GM21423 (cell line): ENCODE measurements at regions not wholly inside any gene's neighbourhood (a gene's known extent, or its start where the extent isn't known, plus 50 kb on each side); places are given as distances from the start of the nearest gene placed in this dataset.

Experiments used
- ATAC-seq: cut with Tn5 transposase; IDR thresholded peaks from one replicate; pipeline ENCODE4 v1.9.1; 2021; ENCODE audit warnings: mild to moderate bottlenecking, moderate library complexity; ENCODE audit not compliant: unreplicated experiment

DNA sequence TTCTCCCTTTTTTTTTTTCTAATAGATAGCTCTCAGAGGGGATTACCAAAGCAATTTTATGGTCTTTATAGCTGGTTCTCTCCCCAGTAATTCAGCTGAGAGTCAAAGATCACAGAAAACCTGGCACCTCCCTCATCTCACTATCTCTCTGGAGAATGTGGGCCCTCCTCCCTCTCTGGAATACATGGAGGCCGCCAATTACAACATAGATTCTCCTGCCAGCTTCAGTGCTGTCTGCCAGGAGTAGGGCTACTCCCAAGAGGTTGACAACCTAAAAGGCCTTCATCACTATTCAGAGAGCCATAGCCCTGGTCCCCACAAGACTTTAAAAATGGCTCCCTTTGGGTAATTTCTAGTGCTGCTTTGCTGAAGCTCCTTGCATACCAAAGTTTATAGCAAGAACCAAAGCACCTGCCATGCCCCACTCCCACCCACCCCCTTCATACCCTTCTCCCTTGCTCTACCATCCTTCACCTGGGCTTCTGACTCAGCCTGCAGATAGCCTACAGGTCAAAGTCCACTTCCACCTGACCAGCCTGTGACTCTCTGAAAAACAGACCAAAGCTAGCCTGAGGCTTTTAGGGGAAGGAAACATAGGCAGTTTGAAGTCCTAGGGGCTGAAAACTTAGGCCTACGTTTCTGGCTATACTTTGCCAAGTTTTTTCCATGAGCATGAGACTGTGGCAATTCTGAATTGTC lies 472.3 kb downstream of the TNS1 start:
- ATAC-seq, result no peak

DNA sequence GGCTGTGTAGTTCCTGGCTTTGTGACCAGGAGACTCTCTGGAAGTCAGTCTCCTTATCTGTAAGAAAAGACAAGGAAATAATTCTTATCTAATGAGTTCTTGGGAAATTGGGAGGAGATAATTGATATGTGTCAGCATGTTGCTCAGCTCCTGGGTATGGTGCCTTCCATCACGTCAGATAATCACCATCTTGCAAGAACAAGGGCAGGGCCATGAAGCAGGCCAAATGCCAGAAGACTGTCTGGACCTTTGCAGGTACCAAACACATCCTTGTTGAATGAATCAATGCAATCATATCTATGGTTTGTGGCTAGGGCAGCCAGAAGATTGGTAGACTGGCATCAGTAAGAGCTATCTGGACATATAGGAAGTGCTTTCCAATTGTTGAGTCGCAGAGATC lies 473.5 kb downstream of the TNS1 start:
- ATAC-seq, result no peak

DNA sequence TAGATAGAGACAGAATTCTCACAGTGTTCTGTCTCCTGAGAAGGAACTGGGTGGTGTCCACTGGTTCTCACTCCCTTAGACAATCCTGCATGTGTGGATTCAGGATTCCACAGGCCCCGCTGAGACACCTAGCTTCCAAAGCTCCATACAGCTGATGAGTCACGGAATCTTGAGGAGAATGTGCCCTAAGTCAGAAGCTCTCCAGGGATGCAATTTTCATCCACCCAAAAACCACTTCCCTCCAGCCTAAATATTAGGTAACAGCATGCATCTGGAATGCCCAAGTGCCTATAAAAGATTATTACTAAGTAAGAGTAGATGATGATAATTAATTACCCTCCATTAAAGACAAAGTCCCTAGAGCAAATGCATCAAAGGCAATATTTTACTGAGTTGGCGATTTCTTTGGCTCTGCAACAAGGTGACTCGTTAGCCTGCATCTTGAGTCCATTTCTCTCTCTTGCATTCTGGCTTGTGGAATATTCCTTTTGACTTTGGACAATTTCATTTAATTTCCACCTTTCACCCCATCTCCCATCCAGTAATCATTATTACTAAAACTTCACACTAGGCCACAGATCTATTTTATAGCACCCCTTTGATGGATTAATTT lies 475.1 kb downstream of the TNS1 start:
- no peak for ATAC-seq

DNA sequence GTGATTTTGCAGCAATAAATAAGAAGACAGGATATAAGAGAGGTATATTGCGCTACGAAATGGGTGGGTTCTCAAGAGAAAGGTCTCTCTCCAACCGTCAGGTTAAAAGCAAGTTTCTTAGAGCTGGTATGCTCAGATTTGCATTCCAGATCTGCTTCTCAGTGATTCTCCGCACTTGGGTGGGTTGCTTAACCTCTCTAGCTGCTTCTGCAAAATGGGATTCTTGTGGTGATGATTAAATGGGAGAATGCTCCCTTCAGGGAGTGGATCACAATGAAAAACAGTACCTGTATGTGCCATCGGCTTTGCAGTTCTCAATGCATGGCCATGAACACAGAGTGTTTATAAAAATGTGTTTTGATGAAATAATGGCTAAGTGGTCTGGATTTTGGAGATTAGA lies 477.7 kb downstream of the TNS1 start:
- no peak for ATAC-seq

DNA sequence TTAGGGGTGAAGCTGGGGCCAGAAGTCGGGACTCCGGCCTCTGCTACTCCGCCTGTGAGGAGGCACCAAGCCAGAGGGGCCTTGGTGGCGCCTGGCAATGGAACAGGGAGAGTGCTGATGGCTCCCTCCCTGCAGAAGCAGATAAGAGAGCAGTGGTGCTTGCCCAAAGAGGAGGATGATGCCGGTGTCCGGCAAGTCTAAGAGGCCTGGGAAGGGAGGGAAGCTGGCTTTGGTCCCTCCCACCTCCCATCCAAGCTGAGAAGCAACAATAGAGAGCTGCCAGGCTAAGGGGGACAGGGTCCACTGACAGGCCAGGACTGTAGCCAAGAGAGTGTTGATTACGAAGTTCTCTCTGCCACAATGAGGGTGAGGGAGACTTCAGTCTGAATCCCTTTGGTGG lies 479.5 kb downstream of the TNS1 start:
- ATAC-seq, result no peak

DNA sequence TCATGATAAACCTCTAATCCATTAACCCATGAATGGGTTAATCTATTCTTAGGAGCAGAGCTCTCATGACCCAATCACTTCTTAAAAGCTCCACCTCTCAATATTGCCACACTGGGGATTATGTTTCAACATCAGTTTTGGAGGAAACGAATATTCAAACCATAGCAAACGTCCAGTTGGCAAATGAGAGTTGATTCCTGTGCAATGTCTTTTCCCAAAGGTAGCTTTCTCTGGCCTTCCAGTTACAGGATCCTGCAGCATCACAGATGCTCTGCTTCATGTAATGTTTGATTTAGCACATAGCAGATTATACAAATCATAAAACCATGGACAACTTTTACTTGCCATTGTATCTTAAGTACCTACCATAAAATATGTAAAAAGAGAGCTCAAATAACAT lies 481.0 kb downstream of the TNS1 start:
- no peak for ATAC-seq

DNA sequence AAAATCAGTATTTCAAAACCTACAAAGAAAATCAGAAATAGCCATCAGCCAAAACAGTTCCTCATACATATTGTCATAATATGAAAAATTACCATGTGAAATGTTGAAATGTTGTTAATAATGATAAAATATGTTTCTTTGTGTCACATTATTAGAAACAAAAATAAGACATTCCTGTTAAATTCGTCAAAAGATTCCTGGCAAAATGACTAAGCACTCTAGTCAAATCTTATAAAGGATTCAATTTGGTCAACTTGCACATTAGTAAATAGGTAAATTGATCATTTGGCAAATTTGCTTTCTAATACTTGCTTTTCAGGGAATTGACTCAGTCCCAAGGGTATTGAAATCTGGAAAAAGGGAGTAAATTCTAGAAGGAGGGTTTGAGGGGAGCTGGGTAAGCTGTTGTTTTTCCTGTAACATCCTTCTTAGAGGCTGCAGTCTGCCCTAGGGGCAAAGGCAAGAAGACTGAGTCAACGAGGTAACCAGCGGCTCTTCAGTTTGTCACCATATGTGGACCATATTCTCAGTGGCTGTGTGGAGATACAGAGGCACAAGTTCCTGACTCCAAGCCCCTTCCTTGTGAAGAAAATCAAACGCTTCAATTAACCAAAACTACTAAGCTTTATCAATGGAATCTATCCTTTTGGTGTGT lies 482.3 kb downstream of the TNS1 start:
- no peak for ATAC-seq

DNA sequence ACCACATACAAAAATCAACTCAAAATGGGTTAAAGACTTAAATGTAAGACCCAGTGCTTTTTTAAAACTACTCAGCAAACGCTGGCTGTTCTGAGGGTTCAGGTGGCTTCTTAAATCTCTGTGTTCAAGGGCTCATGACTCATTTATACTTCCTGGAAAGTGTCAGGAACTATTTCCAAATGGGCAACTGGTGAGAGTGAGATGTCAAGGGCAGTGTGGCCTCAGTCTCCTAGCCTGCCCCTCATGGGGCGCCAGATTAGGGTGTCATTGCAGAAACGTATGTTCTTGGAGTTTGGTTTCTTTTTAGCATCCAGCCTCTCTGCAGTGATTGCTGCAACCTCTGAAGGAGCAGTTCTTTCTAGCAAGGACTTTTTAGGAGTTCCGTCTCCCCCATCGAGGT lies 485.4 kb downstream of the TNS1 start:
- ATAC-seq, result no peak

DNA sequence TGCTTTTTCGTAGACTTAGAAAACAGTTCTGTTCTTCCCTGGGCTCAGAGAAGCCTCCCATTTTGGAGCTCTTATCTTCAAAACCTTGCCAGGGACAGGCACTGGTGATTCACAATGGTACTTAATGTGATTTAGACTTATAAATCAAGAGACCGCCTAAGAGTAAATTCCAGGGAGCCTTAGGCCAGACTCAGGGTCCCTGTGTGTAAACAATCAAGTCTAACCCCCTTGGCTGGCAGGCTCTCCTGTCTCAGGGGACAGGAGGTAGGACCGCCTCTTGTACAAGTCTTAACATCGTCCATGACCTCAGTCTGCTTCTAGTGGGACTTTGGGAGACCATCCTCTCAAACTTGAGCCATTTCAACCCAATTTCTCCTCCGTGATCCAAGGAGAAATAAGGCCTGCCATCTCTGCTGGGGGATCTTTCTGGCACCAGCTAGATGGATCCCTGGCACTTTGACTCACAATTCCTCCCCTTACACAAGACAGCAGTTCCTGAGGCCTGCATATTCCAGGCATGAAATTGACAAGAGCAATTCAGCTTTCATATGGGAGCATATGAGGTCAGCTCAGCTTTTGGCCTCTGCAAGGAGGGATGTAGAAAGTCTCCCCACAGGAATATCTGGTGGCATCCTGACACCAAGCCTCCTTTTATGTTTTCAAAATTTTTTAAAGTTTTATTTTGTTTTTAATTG lies 487.0 kb downstream of the TNS1 start:
- ATAC-seq, result no peak

DNA sequence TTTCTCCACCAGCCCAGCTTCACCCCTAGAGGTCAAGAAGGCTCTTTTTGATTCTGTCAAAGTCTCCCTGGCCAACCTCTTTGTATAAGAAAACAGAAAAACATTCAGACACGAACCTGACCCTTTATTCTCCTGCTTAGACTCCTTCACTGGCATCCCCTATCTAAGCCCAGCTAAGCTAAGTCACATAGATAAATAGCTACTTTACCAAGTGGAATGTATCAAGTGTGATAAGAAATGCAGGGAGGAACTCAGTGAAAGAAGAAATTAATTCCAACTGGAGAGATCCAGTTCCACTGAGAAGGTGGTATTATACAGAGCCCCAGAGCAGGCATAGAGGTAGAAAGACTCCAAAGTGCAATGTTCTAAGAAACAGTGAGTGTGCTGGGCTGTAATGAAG lies 489.5 kb downstream of the TNS1 start:
- no peak for ATAC-seq

DNA sequence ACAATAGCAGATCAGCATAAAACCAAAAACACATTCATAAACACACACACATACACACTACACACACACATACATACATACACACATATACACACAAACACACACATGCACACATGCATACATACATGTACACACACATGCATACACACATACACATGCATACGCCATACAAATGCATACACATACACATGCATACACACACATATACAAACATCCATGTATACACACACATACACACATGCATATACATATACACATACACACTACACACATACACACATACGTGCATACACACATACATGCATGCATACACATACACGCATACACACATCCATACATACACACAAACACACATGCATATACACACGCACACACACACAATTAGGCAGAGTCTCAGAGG lies 490.1 kb downstream of the TNS1 start:
- ATAC-seq, result no peak

DNA sequence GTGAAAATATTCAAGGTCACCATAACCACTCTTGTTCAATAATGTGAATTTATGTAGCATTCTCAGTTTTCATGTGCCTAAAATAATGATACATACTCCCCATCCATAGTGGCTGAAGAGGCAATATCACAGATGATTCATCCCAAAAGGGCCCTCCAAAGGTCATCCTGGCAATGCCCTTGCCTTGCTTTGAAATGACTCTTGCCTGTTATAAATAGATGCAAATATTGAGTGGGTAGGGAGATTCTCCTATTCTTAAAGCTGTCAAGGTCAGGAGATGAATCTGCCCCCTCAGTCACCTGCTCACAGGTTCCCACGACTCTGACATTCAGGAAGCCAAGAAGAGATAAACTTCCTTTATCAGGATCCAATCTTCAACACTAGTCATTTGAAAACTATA lies 490.5 kb downstream of the TNS1 start:
- ATAC-seq, result no peak

DNA sequence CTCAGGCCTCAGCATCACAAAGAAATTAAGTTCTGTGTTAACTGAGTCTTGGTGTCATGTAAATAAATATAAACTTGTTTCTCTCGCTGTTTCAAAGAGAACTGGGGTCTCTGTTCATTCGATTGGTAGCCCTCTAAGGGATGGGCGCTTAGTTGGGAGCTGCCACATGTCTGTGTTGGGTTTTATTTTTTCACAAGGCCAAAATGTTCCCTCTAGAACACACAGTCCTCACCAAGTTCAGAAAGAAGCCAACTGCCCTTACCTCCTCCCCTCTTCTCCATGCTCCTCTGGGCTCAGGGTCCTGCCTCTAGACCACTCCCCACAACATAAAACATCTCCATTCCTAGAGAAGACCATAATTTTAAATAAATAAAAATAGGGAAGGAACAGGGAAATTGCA lies 490.9 kb downstream of the TNS1 start:
- no peak for ATAC-seq

DNA sequence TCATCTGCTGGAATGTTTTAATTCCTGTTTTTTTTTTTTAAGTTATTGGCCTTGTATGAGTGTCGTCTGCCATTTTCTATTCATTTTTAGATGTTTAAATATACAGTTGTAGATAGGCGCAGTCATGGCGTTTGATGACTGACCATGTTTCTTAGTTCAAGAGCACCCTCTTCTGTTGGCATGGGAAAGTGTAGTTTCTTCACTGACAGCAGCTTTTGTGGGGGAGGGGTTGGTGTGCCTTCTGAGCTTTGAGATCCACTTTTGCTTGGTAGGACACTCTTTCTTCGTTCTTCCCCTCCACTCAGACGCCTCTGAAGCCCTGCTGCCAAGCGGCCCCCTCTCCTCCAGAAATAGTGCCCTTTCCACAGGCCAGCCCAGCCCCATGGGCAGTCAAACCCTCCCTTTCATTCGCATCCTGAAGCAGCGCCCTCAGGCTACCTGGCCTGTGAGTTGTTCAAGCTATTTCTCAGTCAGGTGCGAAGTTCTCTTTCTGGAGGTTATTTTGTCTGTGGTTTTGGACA lies 492.0 kb downstream of the TNS1 start:
- ATAC-seq, result no peak

DNA sequence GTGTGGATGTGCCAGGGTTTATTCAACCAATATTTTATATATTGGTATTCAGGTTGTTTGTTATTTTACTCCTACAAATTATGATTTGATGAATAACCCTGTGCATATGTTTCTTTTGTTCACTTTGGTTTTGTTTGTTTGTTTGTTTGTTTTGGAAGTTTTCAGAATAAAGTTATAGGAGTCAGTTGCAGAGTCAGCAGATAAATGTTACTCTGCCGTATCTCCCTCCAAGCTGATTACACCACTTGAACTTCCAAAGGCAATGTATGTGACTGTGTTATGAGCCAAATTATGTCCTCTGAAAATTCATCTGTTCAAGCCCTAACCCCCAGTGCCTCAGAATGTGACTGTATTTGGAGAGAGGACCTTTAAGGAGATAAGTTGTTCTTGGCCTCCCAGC lies 497.5 kb downstream of the TNS1 start:
- ATAC-seq, result no peak

DNA sequence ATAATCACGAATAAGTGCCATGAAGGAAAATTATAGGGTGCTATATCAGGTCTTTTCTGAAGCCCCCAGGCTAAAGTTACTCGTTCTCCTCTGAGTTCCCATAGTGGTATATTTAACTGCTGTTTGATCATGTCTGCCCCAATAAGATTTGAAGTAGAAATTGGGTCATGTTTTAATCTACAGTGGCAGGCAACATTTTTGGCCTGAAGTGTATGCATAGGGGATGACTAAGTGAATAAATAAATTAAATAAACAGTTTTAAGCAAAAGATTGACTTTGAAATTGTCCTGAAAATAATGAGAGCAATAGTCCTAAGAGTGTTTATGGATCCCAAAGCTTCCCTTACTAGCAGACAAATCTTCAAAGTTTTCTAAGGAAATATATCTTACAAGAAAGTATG lies 500.9 kb downstream of the TNS1 start:
- ATAC-seq, result no peak

DNA sequence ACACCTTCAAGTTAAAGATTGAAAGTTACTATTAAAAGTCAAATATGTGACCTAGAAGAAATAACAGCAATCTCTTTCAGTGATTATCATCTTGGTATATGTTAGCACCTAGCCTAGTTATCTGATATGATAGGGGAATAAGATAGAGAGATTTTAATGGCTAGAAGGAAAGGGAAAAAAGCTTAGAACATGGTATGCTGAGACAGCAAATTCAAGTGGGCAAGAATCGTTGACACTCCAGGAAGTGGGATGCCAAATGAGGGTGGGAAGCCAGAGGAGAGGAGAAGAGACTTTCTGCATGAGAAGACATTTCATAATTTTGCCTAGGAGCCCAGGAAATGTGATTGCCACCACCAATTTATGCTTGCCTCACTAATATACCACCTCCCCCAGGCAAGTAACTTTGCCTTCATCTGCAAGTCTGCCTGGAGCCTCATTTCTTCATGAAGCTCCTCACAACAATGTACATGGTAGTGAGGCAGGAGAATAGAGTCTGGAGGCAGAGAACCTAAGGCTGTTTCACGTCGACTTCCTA lies 504.9 kb downstream of the TNS1 start:
- ATAC-seq, result no peak

DNA sequence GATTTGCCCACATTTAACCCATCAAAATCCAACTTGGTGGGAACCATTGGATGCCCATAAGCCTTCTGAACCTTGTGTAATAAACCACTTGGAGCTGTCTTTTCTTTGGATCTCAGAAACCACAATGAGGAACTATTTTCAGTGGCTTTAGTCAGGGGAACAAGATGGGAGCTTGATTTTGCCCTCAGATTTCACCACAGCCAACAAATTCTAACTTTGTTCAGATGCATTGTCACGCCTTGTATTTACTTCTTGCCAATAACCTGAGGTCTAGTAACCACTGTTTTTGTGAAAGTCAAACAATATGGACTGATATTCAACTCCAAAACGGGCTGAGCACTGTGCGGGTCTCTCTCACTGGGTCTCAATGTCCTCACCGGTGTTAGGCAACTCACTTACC lies 508.2 kb downstream of the TNS1 start:
- no peak for ATAC-seq

DNA sequence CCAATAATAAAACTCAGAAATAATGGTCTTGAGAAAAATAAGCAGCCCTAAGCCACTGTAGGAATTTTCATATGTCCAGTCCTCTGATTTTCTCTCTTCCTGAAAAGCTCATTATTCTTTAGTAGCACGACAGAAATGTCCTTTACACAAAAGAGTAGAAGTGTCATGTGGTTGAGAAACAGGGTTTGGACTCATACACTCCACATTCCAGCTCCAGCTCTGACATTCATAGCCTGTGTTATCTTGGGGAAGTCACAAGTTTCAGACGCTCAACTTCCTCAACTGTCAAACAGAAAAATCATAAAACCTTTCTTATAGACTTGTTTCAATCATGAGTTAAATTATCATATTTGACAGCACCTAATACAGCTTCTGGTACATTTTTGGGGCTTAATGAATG lies 511.5 kb downstream of the TNS1 start:
- ATAC-seq, result no peak

DNA sequence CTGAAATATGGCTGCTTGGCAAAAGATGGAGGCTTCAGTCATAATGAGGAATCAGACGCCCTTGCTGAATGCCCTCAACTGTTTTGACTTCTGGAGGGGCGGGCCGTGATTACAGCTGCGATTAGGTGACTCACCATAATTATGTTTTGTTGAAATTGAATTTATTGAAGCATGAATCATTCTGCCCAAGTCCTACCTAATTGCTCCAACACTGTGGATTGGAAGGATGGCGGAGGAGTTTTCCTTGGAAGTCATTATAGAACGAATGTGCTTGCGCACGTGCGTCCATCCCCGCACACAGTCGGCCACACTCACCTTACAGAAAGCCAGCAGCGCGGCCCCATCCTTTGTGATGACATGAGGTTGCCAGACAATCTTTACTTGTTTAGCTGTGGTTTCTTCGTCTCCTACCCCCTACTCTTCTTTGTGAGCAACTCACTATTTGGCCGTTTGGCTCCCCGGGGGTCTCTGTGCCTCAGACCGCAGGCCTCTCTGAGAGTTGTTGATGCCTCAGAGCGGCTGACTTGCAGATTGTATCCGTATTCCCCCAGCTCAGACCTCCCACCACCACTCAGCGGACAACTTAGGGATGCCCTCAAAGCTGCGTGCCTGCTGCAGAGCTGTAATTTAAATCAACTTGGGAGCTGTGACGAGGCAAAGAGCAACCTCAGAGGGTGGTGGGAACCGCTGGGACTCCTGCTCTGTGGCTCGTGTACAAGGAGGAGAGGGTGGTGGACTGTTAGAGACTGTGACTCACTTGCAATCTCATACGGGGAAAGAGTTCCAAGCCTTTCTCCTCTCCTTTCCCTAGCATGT lies 513.4 kb downstream of the TNS1 start:
- no peak for ATAC-seq

DNA sequence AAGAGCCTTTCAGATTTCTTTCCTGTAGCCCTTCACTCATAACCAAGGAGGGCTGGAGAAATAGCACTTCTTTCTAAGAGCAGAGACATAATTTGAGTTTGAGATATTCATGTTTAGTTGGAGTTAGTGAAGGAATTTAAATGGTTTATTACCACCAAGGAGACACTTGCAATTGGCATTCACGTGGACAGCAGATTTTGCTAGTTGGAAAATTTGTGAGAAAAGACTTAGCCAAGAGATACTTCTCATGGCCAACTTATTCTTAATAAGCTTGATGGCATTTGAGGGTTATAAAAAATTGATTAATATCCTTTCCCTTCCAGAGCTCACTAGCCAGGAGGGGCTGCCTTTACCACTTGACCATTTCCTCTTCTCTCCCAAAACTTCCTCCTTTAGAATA lies 518.7 kb downstream of the TNS1 start:
- no peak for ATAC-seq
